NCI-H1930 (cell line): ENCODE measurements at regions not wholly inside any gene's neighbourhood (a gene's known extent, or its start where the extent isn't known, plus 50 kb on each side); places are given as distances from the start of the nearest gene placed in this dataset.
"Not testable (repeated sequence)": the region's sequence is repeated elsewhere in the genome, so short reads cannot be mapped to it uniquely, and the experiment has no call there.

ENCODE experiments used
- DNase-seq, 2 experiments: peaks; one replicate each; lab custom pipeline; 2025; lab: John Stamatoyannopoulos, UW

GRCh38 chr10:43853369-43853768 lies 204.7 kb upstream of the ZNF32 start:
- DNase-seq, result no peak

GRCh38 chr10:43852644-43853214 lies 204.0 kb upstream of the ZNF32 start:
- no peak for DNase-seq

GRCh38 chr10:43852149-43852548 lies 203.5 kb upstream of the ZNF32 start:
- DNase-seq, result no peak

GRCh38 chr10:43851030-43851429 lies 202.3 kb upstream of the ZNF32 start:
- DNase-seq, result no peak

GRCh38 chr10:43849551-43849950 lies 200.9 kb upstream of the ZNF32 start:
- no peak for DNase-seq

GRCh38 chr10:43846968-43847367 lies 198.3 kb upstream of the ZNF32 start:
- no peak for DNase-seq

- DNase-seq, result no peak
Measured at GRCh38 chr10:43846187-43846680, 197.6 kb upstream of the ZNF32 start.

GRCh38 chr10:43845121-43845520 lies 196.4 kb upstream of the ZNF32 start:
- DNase-seq, result no peak

- DNase-seq, result no peak
Measured at GRCh38 chr10:43844221-43844620, 195.5 kb upstream of the ZNF32 start.

- no peak for DNase-seq
Measured at GRCh38 chr10:43843321-43844101, 194.8 kb upstream of the ZNF32 start.

- no peak for DNase-seq
Measured at GRCh38 chr10:43842496-43842895, 193.8 kb upstream of the ZNF32 start.

GRCh38 chr10:43842072-43842471 lies 193.4 kb upstream of the ZNF32 start:
- no peak for DNase-seq

GRCh38 chr10:43839973-43840372 lies 191.3 kb upstream of the ZNF32 start:
- no peak for DNase-seq

GRCh38 chr10:43834751-43835150 lies 186.1 kb upstream of the ZNF32 start:
- DNase-seq, result not testable (repeated sequence)

GRCh38 chr10:43827853-43828252 lies 179.2 kb upstream of the ZNF32 start:
- no peak for DNase-seq

- no peak for DNase-seq
Measured at GRCh38 chr10:43825984-43826383, 177.3 kb upstream of the ZNF32 start.

GRCh38 chr10:43825421-43825820 lies 176.7 kb upstream of the ZNF32 start:
- DNase-seq, result no peak

- DNase-seq, result no peak
Measured at GRCh38 chr10:43824934-43825333, 176.3 kb upstream of the ZNF32 start.

- no peak for DNase-seq
Measured at GRCh38 chr10:43822631-43823580, 174.2 kb upstream of the ZNF32 start.

GRCh38 chr10:43821103-43821502 lies 172.4 kb upstream of the ZNF32 start:
- no peak for DNase-seq

GRCh38 chr10:43820663-43821062 lies 172.0 kb upstream of the ZNF32 start:
- DNase-seq, result no peak

- DNase-seq, result no peak
Measured at GRCh38 chr10:43819464-43820230, 171.0 kb upstream of the ZNF32 start.
